HepG2 (cell line): ENCODE measurements at regions not wholly inside any gene's neighbourhood (a gene's known extent, or its start where the extent isn't known, plus 50 kb on each side); places are given as distances from the start of the nearest gene placed in this dataset.

Experiments
- ATAC-seq: fragments of 200-7000 bp; cut with Tn5 transposase; 3 replicates; pipeline ENCODE4 v1.9.1; 2020; ENCODE audit warnings: mild to moderate bottlenecking, moderate library complexity
- BruUV-seq: library from RNA; stranded (reverse); fragments of 400-500 nt; replicated peaks from 2 replicates; lab custom pipeline; 2021; lab: Mats Ljungman, UMichigan
- CTCF ChIA-PET: fragments of 300-600 bp; formaldehyde crosslinking; extraction: SDS; loops from one replicate; lab custom pipeline; 2021; ENCODE audit warnings: low total read pairs, inconsistent platforms, low intra/inter-chr PET ratio; lab: Yijun Ruan, JAX
- POLR2A ChIA-PET: fragments of 350-600 bp; sonication (Branson Sonifier 250); formaldehyde crosslinking; loops from one replicate; lab custom pipeline; 2020; ENCODE audit warnings: antibody characterized with exemption, inconsistent platforms; lab: Yijun Ruan, JAX
- DNase-seq: peaks from one replicate; pipeline ENCODE4 v3.0.0-alpha.2; 2015; ENCODE audit warnings: low spot score
- FAIRE-seq: peaks from 3 replicates; lab custom pipeline; 2011; peaks lifted over from hg19 to GRCh38; lab: Jason Lieb, UNC
- H2AFZ ChIP-seq: one replicate; pipeline ENCODE4 v1.6.1; 2011; ENCODE audit warnings: low read length, inconsistent platforms
- H3K27ac ChIP-seq: fragments of 300-600 bp; 3 replicates; pipeline ENCODE4 v1.8.0; 2011; ENCODE audit warnings: mixed run types, mild to moderate bottlenecking, mixed read lengths, low read length, inconsistent platforms; ENCODE audit not compliant: insufficient read depth; ENCODE audit errors: extremely low read length
- H3K27me3 ChIP-seq, 2 experiments: fragments of 200-600 bp in 1 of 2; 2 replicates in 1 of 2; 3 replicates in 1 of 2; pipeline versions ENCODE4 v1.6.0 to v1.8.0; 2011; ENCODE audit warnings: low read length in 2 of 2, mild to moderate bottlenecking in 2 of 2, moderate library complexity in 2 of 2, inconsistent platforms in 1 of 2; ENCODE audit not compliant: insufficient read depth in 2 of 2, control insufficient read depth in 1 of 2
- H3K36me3 ChIP-seq, 2 experiments: fragments of 200-600 bp in 1 of 2; replicated peaks in 1 of 2; 2 replicates in 1 of 2; 3 replicates in 1 of 2; pipeline versions ENCODE4 v1.5.1 to v1.8.0; 2011; ENCODE audit warnings: low read length in 2 of 2, inconsistent platforms in 1 of 2; ENCODE audit not compliant: insufficient read depth in 2 of 2, control insufficient read depth in 1 of 2
- H3K4me1 ChIP-seq: 2 replicates; pipeline ENCODE4 v1.5.1; 2012; ENCODE audit warnings: low read length, inconsistent platforms; ENCODE audit not compliant: insufficient read depth
- H3K4me2 ChIP-seq: 2 replicates; pipeline ENCODE4 v1.6.0; 2011; ENCODE audit warnings: low read depth, low read length, inconsistent platforms
- H3K4me3 ChIP-seq, 3 experiments: fragments of 200-600 bp in 1 of 3; sonication (generic), shearing (Covaris generic) in 1 of 3; replicated peaks in 1 of 3; 2 replicates each; pipeline ENCODE4 v1.5.1; 2011 to 2016; ENCODE audit warnings: low read length in 3 of 3, inconsistent platforms in 2 of 3, low read depth in 2 of 3, mild to moderate bottlenecking in 2 of 3, control low read depth in 1 of 3, mixed read lengths in 1 of 3; ENCODE audit not compliant: insufficient read depth in 1 of 3
- H3K79me2 ChIP-seq: one replicate; pipeline ENCODE4 v1.6.1; 2011; ENCODE audit warnings: low read length, inconsistent platforms; ENCODE audit not compliant: insufficient read depth
- H3K9ac ChIP-seq: 2 replicates; pipeline ENCODE4 v1.6.0; 2011; ENCODE audit warnings: mild to moderate bottlenecking, low read depth, low read length, inconsistent platforms; ENCODE audit not compliant: insufficient read depth
- H3K9me3 ChIP-seq: 2 replicates; pipeline ENCODE4 v1.5.1; 2012; ENCODE audit warnings: mild to moderate bottlenecking, low read length
- H4K20me1 ChIP-seq: 2 replicates; pipeline ENCODE4 v1.6.0; 2011; ENCODE audit warnings: inconsistent platforms, mild to moderate bottlenecking, low read length, moderate library complexity; ENCODE audit not compliant: insufficient read depth
- NR2C2 ChIP-seq: sonication (generic); formaldehyde crosslinking; IDR thresholded peaks from 2 replicates; pipeline ENCODE4 v1.4.0; 2020; ENCODE audit warnings: missing genetic modification reagents, mild to moderate bottlenecking, moderate library complexity, borderline replicate concordance
- REST ChIP-seq, 2 experiments: IDR thresholded peaks; 2 replicates each; pipeline ENCODE4 v1.6.1; 2011 to 2012; ENCODE audit warnings: low read length in 2 of 2, borderline replicate concordance in 1 of 2, low read depth in 1 of 2, mild to moderate bottlenecking in 1 of 2, moderate library complexity in 1 of 2
- RFX3 ChIP-seq: IDR thresholded peaks from 2 replicates; pipeline ENCODE4 v1.6.1; 2016; ENCODE audit warnings: missing biosample characterization, missing genetic modification reagents
- RFXAP ChIP-seq: sonication (generic); formaldehyde crosslinking; IDR thresholded peaks from 2 replicates; pipeline ENCODE4 v1.4.0; 2020; ENCODE audit warnings: missing genetic modification reagents, borderline replicate concordance
- SKIL ChIP-seq: sonication (generic); formaldehyde crosslinking; IDR thresholded peaks from 2 replicates; pipeline ENCODE4 v1.8.0; 2022; ENCODE audit warnings: missing genetic modification reagents, mild to moderate bottlenecking, moderate library complexity, borderline replicate concordance
- ZNF335 ChIP-seq: sonication (generic); formaldehyde crosslinking; IDR thresholded peaks from 2 replicates; pipeline ENCODE4 v1.4.0; 2020; ENCODE audit warnings: missing genetic modification reagents
- ZNF430 ChIP-seq: sonication (generic); formaldehyde crosslinking; IDR thresholded peaks from 2 replicates; pipeline ENCODE4 v1.9.0; 2021; ENCODE audit warnings: mild to moderate bottlenecking, missing genetic modification reagents
- ZNF543 ChIP-seq: sonication (generic); formaldehyde crosslinking; IDR thresholded peaks from 2 replicates; pipeline ENCODE4 v1.4.0; 2020; ENCODE audit warnings: mild to moderate bottlenecking, missing genetic modification reagents
- ZNF737 ChIP-seq: sonication (generic); formaldehyde crosslinking; IDR thresholded peaks from 2 replicates; pipeline ENCODE4 v1.5.0; 2020; ENCODE audit warnings: missing genetic modification reagents, mild to moderate bottlenecking, borderline replicate concordance
- WGBS: methylation state at CpG from one replicate; pipeline ENCODE4 v1.1.6; 2017; ENCODE audit warnings: low lambda C conversion rate; 5-methylcytosine and 5-hydroxymethylcytosine counted together
- in situ Hi-C: cut with HindIII; loops from 2 replicates; pipeline ENCODE4 v1.10.0; 2017; ENCODE audit warnings: low pct_unique_long_range_greater_than_20kb; ENCODE audit not compliant: extremely low pct_ligation_motif_present
- intact Hi-C: fragments of 100-400 bp; cut with micrococcal nuclease; formaldehyde crosslinking; loops from one replicate; pipeline ENCODE4 v1.10.0; 2022; ENCODE audit not compliant: unreplicated experiment

- Histone ChIP-seq H3K4me1 (no peaks in the 10 kb centered on the region), H3K36me3 (no peaks in the 10 kb centered on the region), H3K9ac (no peak overlapping the region), H3K79me2 (no peaks in the 10 kb centered on the region), H3K4me2 (no peak overlapping the region), H3K27ac (no peak overlapping the region), H4K20me1 (no peaks in the 10 kb centered on the region), H3K4me3 (no peak overlapping the region), H3K9me3 (no peaks in the 10 kb centered on the region), H2AFZ (no peak overlapping the region), H3K27me3 (peaks cover 0 to 3% of the 10 kb centered on the region in 2 experiments; a peak in 2 of 5 replicates)
- FAIRE-seq (no peak), ATAC-seq (no peak), DNase-seq (no peak)
- POLR2A ChIA-PET = no interaction called here
- intact Hi-C loops (no loop called here), in situ Hi-C loops (no loop called here)
- no peak for TF ChIP-seq ZNF430 (CRISPR knock-in tag)
- TF ChIP-seq ZNF737 (CRISPR knock-in tag) = no peak
- TF ChIP-seq RFX3 (CRISPR knock-in tag) = no peak
- TF ChIP-seq NR2C2 (CRISPR knock-in tag) = no peak
- no peak for TF ChIP-seq ZNF335
- TF ChIP-seq SKIL (CRISPR knock-in tag) = no peak
- no peak for TF ChIP-seq ZNF543 (CRISPR knock-in tag)
- no peak for TF ChIP-seq REST (IDR thresholded peaks at IDR 0.05; ENCODE audit: borderline replicate concordance in 1 of 2, low read depth in 1 of 2, low read length in 2 of 2)
- no peak for TF ChIP-seq RFXAP (CRISPR knock-in tag)
- no TSS peak for BruUV-seq
- 50% methylated on average over 9 of the region's 9 CpGs for WGBS
- CTCF ChIA-PET = no interaction called here
These were observed 69.5 kb downstream of the TMEM30B start for GRCh38 chr14:61211476-61212255.
